ENCODE measurements at regions not wholly inside any gene's neighbourhood (a gene's known extent, or its start where the extent isn't known, plus 50 kb on each side); places are given as distances from the start of the nearest gene placed in this dataset.
"Not testable (repeated sequence)": the region's sequence is repeated elsewhere in the genome, so short reads cannot be mapped to it uniquely, and the experiment has no call there.

DNA sequence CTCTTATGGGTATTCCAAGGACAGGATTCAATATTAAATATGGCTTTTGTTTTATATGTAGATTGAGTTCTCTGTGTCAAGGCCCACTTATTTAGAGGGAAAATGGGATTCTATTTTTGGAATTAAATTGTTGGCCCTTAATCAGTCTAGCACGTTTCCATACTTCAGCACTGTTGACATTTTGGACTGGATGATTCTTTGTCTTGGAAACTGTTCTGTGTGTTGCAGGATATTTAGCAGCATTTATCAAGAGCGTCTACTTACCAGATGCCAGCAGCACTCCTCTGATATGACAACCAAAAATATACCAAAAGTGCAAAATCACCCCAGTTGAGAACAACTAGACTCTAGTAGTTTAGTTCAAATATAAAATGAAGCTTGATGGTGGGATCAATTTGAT, 1027.0 kb upstream of the COX7C start:
- no peak overlapping the region for H3K27ac ChIP-seq (ENCODE audit: low read depth, low read length)
- H3K4me3 ChIP-seq (ENCODE audit: low read depth, low read length) = no peak overlapping the region
- H3K36me3 ChIP-seq (ENCODE audit: insufficient read depth, low read length) = no peaks in the 10 kb centered on the region
- H3K27me3 ChIP-seq (ENCODE audit: insufficient read depth, low read length) = no peaks in the 10 kb centered on the region
- H3K79me2 ChIP-seq (ENCODE audit: control insufficient read depth, insufficient read depth, low read length, unreplicated experiment) = no peaks in the 10 kb centered on the region
- H2AFZ ChIP-seq (ENCODE audit: low read length, unreplicated experiment) = no peak overlapping the region
- no peaks in the 10 kb centered on the region for H3K4me1 ChIP-seq (ENCODE audit: control insufficient read depth, insufficient read depth, low read length, unreplicated experiment)

- no peak overlapping the region for H3K27ac ChIP-seq (ENCODE audit: low read depth, low read length)
- no peaks in the 10 kb centered on the region for H3K27me3 ChIP-seq (ENCODE audit: insufficient read depth, low read length)
- H3K4me1 ChIP-seq (ENCODE audit: control insufficient read depth, insufficient read depth, low read length, unreplicated experiment) = no peaks in the 10 kb centered on the region
- no peaks in the 10 kb centered on the region for H3K36me3 ChIP-seq (ENCODE audit: insufficient read depth, low read length)
- no peak overlapping the region for H2AFZ ChIP-seq (ENCODE audit: low read length, unreplicated experiment)
- H3K4me3 ChIP-seq (ENCODE audit: low read depth, low read length) = no peak overlapping the region
- no peaks in the 10 kb centered on the region for H3K79me2 ChIP-seq (ENCODE audit: control insufficient read depth, insufficient read depth, low read length, unreplicated experiment)
Measured at GRCh38 chr5:85591311-85591710, 1026.4 kb upstream of the COX7C start.

GRCh38 chr5:85602843-85603242, 1014.9 kb upstream of the COX7C start:
- H3K4me1 ChIP-seq (ENCODE audit: control insufficient read depth, insufficient read depth, low read length, unreplicated experiment) = no peaks in the 10 kb centered on the region
- no peak overlapping the region for H3K27ac ChIP-seq (ENCODE audit: low read depth, low read length)

GRCh38 chr5:85604378-85604777, 1013.4 kb upstream of the COX7C start:
- H3K27ac ChIP-seq (ENCODE audit: low read depth, low read length) = no peak overlapping the region

More at GRCh38 chr5:85602843-85603242, 1014.9 kb upstream of the COX7C start:
- no peaks in the 10 kb centered on the region for H3K79me2 ChIP-seq (ENCODE audit: control insufficient read depth, insufficient read depth, low read length, unreplicated experiment)
- H2AFZ ChIP-seq (ENCODE audit: low read length, unreplicated experiment) = no peak overlapping the region
- no peak overlapping the region for H3K4me3 ChIP-seq (ENCODE audit: low read depth, low read length)
- H3K27me3 ChIP-seq (ENCODE audit: insufficient read depth, low read length) = no peaks in the 10 kb centered on the region
- no peaks in the 10 kb centered on the region for H3K36me3 ChIP-seq (ENCODE audit: insufficient read depth, low read length)

DNA sequence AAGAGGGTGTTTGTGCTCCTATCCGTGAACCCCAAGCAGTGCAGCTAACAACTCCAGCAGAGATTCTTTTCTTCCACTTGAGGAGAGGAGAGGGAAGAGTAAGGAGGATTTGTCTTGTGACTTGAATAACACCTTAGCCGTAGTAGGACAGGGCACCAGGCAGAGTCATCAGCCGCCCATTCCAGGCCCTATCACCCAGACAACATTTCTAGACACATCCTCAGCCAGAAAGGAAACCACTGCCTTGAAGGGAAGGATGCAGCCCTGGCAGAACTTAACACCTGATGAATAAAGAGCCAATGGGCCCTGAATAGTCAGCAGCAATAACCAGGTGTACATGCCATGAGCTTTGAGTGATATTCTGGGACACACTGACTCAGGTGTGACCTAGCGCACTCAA, 1013.0 kb upstream of the COX7C start:
- H3K4me3 ChIP-seq (ENCODE audit: low read depth, low read length) = no peak overlapping the region
- no peaks in the 10 kb centered on the region for H3K36me3 ChIP-seq (ENCODE audit: insufficient read depth, low read length)
- no peak overlapping the region for H3K27ac ChIP-seq (ENCODE audit: low read depth, low read length)
- no peaks in the 10 kb centered on the region for H3K79me2 ChIP-seq (ENCODE audit: control insufficient read depth, insufficient read depth, low read length, unreplicated experiment)
- H2AFZ ChIP-seq (ENCODE audit: low read length, unreplicated experiment) = no peak overlapping the region
- H3K27me3 ChIP-seq (ENCODE audit: insufficient read depth, low read length) = no peaks in the 10 kb centered on the region
- no peaks in the 10 kb centered on the region for H3K4me1 ChIP-seq (ENCODE audit: control insufficient read depth, insufficient read depth, low read length, unreplicated experiment)

More at GRCh38 chr5:85604378-85604777, 1013.4 kb upstream of the COX7C start:
- no peaks in the 10 kb centered on the region for H3K4me1 ChIP-seq (ENCODE audit: control insufficient read depth, insufficient read depth, low read length, unreplicated experiment)
- no peaks in the 10 kb centered on the region for H3K27me3 ChIP-seq (ENCODE audit: insufficient read depth, low read length)
- no peaks in the 10 kb centered on the region for H3K79me2 ChIP-seq (ENCODE audit: control insufficient read depth, insufficient read depth, low read length, unreplicated experiment)
- H2AFZ ChIP-seq (ENCODE audit: low read length, unreplicated experiment) = no peak overlapping the region
- no peak overlapping the region for H3K4me3 ChIP-seq (ENCODE audit: low read depth, low read length)
- H3K36me3 ChIP-seq (ENCODE audit: insufficient read depth, low read length) = no peaks in the 10 kb centered on the region

- no peak overlapping the region for H2AFZ ChIP-seq (ENCODE audit: low read length, unreplicated experiment)
- no peak overlapping the region for H3K4me3 ChIP-seq (ENCODE audit: low read depth, low read length)
- H3K27ac ChIP-seq (ENCODE audit: low read depth, low read length) = no peak overlapping the region
- H3K27me3 ChIP-seq (ENCODE audit: insufficient read depth, low read length) = no peaks in the 10 kb centered on the region
- H3K79me2 ChIP-seq (ENCODE audit: control insufficient read depth, insufficient read depth, low read length, unreplicated experiment) = no peaks in the 10 kb centered on the region
- H3K36me3 ChIP-seq (ENCODE audit: insufficient read depth, low read length) = no peaks in the 10 kb centered on the region
- H3K4me1 ChIP-seq (ENCODE audit: control insufficient read depth, insufficient read depth, low read length, unreplicated experiment) = no peaks in the 10 kb centered on the region
Measured at GRCh38 chr5:85605381-85605780, 1012.4 kb upstream of the COX7C start.

DNA sequence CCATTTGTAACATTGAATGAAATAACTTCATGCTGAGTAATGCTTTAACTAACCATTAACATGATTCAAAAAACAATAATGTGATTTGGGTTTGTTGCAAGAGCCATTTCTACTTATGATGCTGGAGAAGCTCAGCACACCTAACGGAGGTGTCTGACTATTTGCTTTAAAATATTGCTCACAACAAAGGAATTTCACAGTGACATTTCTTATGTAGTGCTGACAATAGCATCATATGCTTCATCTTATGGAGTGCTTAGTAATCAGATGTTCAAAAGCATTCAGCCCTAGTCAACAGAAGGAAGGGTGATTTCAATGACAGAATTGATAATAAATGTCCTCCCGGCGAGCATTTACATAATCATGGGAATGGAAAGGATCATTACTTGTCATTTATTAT, 1003.3 kb upstream of the COX7C start:
- Histone ChIP-seq H3K4me1 (ENCODE audit: control insufficient read depth, insufficient read depth, low read length, unreplicated experiment) (no peaks in the 10 kb centered on the region), H3K4me3 (ENCODE audit: low read depth, low read length) (no peak overlapping the region), H3K79me2 (ENCODE audit: control insufficient read depth, insufficient read depth, low read length, unreplicated experiment) (no peaks in the 10 kb centered on the region), H3K27me3 (ENCODE audit: insufficient read depth, low read length) (no peaks in the 10 kb centered on the region), H3K36me3 (ENCODE audit: insufficient read depth, low read length) (no peaks in the 10 kb centered on the region), H2AFZ (ENCODE audit: low read length, unreplicated experiment) (no peak overlapping the region), H3K27ac (ENCODE audit: low read depth, low read length) (no peak overlapping the region)

DNA sequence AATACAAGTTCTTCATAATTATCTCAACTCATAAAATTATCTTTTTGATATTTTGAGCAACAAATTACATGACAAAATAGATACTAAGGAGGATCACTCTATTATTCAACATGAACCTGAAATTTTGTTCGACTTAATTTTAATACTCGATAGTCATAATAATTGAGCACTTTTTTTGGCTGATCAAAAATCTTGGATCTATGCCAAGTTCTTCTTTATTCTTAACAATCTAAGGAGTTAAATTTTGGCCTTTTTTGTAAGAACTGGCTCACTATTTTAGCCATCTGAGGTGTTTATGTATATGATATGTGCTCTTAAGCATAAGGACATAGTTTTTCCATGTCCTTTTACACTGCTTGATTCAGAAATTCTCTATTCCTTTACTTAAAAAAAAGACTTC, 996.1 kb upstream of the COX7C start:
- Histone ChIP-seq H3K4me3 (ENCODE audit: low read depth, low read length) (no peak overlapping the region), H3K27me3 (ENCODE audit: insufficient read depth, low read length) (no peaks in the 10 kb centered on the region), H3K27ac (ENCODE audit: low read depth, low read length) (no peak overlapping the region), H3K4me1 (ENCODE audit: control insufficient read depth, insufficient read depth, low read length, unreplicated experiment) (no peaks in the 10 kb centered on the region), H3K36me3 (ENCODE audit: insufficient read depth, low read length) (no peaks in the 10 kb centered on the region), H2AFZ (ENCODE audit: low read length, unreplicated experiment) (no peak overlapping the region), H3K79me2 (ENCODE audit: control insufficient read depth, insufficient read depth, low read length, unreplicated experiment) (no peaks in the 10 kb centered on the region)

DNA sequence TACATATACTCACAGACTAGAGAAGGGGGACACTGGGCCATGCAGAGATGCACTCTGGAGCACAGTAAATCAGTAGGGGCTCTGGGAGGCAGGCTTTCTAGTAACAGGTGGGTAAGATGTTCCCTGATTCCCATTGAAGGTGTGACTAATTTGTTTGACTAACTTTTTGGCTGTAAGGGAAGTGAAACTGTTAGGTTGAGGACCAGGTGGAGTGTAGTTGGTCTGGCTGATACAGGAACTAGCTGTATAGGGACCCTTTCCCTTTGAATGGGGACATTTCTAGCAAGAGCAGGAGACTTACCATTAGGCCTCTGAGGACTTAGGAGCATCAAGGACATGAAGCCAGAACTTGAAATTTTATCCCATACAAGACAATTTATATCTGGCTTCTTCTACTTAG, 989.6 kb upstream of the COX7C start:
- Histone ChIP-seq H3K4me3 (ENCODE audit: low read depth, low read length) (no peak overlapping the region), H3K36me3 (ENCODE audit: insufficient read depth, low read length) (no peaks in the 10 kb centered on the region), H3K4me1 (ENCODE audit: control insufficient read depth, insufficient read depth, low read length, unreplicated experiment) (no peaks in the 10 kb centered on the region), H3K27me3 (ENCODE audit: insufficient read depth, low read length) (no peaks in the 10 kb centered on the region), H3K27ac (ENCODE audit: low read depth, low read length) (no peak overlapping the region), H3K79me2 (ENCODE audit: control insufficient read depth, insufficient read depth, low read length, unreplicated experiment) (no peaks in the 10 kb centered on the region), H2AFZ (ENCODE audit: low read length, unreplicated experiment) (no peak overlapping the region)

DNA sequence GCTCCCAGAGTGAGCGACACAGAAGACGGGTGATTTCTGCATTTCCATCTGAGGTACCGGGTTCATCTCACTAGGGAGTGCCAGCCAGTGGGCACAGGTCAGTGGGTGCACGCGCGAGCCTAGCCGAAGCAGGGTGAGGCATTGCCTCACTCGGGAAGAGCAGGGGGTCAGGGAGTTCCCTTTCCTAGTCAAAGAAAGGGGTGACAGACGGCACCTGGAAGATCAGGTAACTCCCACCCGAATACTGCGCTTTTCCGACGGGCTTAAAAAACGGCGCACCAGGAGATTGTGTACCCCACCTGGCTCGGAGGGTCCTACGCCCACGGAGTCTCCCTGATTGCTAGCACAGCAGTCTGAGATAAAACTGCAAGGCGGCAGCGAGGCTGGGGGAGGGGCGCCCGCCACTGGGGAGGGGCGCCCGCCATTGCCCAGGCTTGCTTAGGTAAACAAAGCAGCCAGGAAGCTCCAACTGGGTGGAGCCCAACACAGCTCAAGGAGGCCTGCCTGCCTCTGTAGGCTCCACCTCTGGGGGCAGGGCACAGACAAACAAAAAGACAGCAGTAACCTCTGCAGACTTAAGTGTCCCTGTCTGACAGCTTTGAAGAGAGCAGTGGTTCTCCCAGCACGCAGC, 979.1 kb upstream of the COX7C start:
- not testable (repeated sequence) for H3K27ac ChIP-seq (ENCODE audit: low read depth, low read length); H3K79me2 ChIP-seq (ENCODE audit: control insufficient read depth, insufficient read depth, low read length, unreplicated experiment); H3K4me1 ChIP-seq (ENCODE audit: control insufficient read depth, insufficient read depth, low read length, unreplicated experiment); H2AFZ ChIP-seq (ENCODE audit: low read length, unreplicated experiment); H3K36me3 ChIP-seq (ENCODE audit: insufficient read depth, low read length); H3K27me3 ChIP-seq (ENCODE audit: insufficient read depth, low read length); H3K4me3 ChIP-seq (ENCODE audit: low read depth, low read length)

DNA sequence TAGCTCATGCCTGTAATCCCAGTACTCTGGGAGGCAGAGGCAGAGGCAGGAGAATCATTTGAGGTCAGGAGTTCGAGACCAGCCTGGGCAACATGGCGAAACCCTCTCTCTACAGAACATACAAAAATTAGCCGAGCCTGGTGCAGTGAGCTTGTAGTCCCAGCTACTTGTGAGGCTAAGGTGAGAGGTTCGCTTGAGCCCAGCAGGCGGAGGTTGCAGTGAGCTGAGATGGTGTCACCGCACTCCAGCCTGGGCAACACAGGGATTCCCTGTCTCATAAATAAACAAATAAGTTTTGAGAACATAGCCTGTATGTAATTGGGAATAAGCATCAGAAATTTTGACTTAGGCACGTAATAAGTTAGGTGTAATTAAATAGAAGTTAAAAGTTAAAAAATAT, 971.7 kb upstream of the COX7C start:
- Histone ChIP-seq H3K27ac (ENCODE audit: low read depth, low read length) (no peak overlapping the region), H2AFZ (ENCODE audit: low read length, unreplicated experiment) (no peak overlapping the region), H3K4me1 (ENCODE audit: control insufficient read depth, insufficient read depth, low read length, unreplicated experiment) (no peaks in the 10 kb centered on the region), H3K36me3 (ENCODE audit: insufficient read depth, low read length) (no peaks in the 10 kb centered on the region), H3K4me3 (ENCODE audit: low read depth, low read length) (no peak overlapping the region), H3K79me2 (ENCODE audit: control insufficient read depth, insufficient read depth, low read length, unreplicated experiment) (no peaks in the 10 kb centered on the region), H3K27me3 (ENCODE audit: insufficient read depth, low read length) (no peaks in the 10 kb centered on the region)
